Stomach (tissue), 4 donors: ENCODE measurements at regions not wholly inside any gene's neighbourhood (a gene's known extent, or its start where the extent isn't known, plus 50 kb on each side); places are given as distances from the start of the nearest gene placed in this dataset.

ENCODE experiments used
- EP300 ChIP-seq: sonication (generic); formaldehyde crosslinking; IDR thresholded peaks from one replicate; pipeline ENCODE4 v1.6.1; 2017; ENCODE audit warnings: antibody characterized with exemption
- POLR2A ChIP-seq, 4 donors: fragments of 450-650 bp; IDR thresholded peaks; one replicate each; pipeline ENCODE4 v1.6.1; 2016; ENCODE audit warnings: antibody characterized with exemption in 4 of 4, control low read depth in 2 of 4, mild to moderate bottlenecking in 1 of 4, moderate library complexity in 1 of 4
- POLR2AphosphoS5 ChIP-seq, 3 donors: sonication (generic); formaldehyde crosslinking; IDR thresholded peaks; one replicate each; pipeline ENCODE4 v1.6.1; 2016; ENCODE audit warnings: antibody characterized with exemption in 3 of 3
- TF ChIP-seq, protein P1 (sequence below), 7 experiments: fragments of 450-650 bp in 4 of 7; fragments of 200-600 bp in 3 of 7; sonication (generic) in 3 of 7; IDR thresholded peaks; one replicate each; pipeline ENCODE4 v1.5.1; 2016 to 2019; ENCODE audit warnings: antibody characterized with exemption in 7 of 7, control low read depth in 2 of 7, mild to moderate bottlenecking in 1 of 7

DNA sequence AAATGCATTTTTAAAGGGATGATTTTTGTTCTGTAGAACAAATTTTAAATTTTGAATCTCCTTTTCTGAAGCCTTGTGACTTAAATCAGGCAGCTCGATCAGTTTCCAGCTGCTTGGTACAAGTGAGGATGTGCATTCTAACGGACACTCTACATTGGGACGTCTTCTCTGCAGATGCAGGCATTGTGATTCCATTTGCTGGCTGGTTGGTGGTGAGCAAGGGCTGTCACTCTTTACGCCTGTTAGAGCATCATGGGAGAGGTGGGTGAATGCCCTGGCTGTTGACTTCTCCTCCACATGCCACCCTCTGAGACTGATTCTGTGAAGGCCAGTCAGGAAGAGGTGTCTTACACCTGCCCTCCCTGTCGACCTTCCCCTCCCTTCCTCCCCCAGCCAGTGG lies 240.5 kb upstream of the RNF32 start:
- TF ChIP-seq, protein P1, sequence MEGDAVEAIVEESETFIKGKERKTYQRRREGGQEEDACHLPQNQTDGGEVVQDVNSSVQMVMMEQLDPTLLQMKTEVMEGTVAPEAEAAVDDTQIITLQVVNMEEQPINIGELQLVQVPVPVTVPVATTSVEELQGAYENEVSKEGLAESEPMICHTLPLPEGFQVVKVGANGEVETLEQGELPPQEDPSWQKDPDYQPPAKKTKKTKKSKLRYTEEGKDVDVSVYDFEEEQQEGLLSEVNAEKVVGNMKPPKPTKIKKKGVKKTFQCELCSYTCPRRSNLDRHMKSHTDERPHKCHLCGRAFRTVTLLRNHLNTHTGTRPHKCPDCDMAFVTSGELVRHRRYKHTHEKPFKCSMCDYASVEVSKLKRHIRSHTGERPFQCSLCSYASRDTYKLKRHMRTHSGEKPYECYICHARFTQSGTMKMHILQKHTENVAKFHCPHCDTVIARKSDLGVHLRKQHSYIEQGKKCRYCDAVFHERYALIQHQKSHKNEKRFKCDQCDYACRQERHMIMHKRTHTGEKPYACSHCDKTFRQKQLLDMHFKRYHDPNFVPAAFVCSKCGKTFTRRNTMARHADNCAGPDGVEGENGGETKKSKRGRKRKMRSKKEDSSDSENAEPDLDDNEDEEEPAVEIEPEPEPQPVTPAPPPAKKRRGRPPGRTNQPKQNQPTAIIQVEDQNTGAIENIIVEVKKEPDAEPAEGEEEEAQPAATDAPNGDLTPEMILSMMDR (IDR thresholded peaks at IDR 0.05), result no peak
- TF ChIP-seq POLR2A (IDR thresholded peaks at IDR 0.05) (no peak), EP300 (no peak), POLR2AphosphoS5 (IDR thresholded peaks at IDR 0.05) (no peak)
